Tibial artery (tissue), 4 donors: ENCODE measurements at regions not wholly inside any gene's neighbourhood (a gene's known extent, or its start where the extent isn't known, plus 50 kb on each side); places are given as distances from the start of the nearest gene placed in this dataset.

Source experiments
- DNase-seq, 2 donors: peaks; one replicate each; pipeline ENCODE4 v3.0.0-alpha.2; 2019
- H3K27ac ChIP-seq, 2 donors: fragments of 200-600 bp; sonication (generic) in 1 of 2; 1 replicate in 1 of 2; 2 replicates in 1 of 2; pipeline ENCODE4 v1.5.1; 2018 to 2019; ENCODE audit warnings: mild to moderate bottlenecking in 1 of 2
- H3K27me3 ChIP-seq, 2 donors: fragments of 200-600 bp; sonication (generic) in 1 of 2; one replicate each; pipeline versions ENCODE4 v1.5.1 to v1.6.0; 2016 to 2019
- H3K36me3 ChIP-seq, 3 donors: fragments of 200-600 bp; sonication (generic) in 2 of 3; one replicate each; pipeline ENCODE4 v1.5.1; 2016 to 2019; ENCODE audit warnings: mild to moderate bottlenecking in 2 of 3
- H3K4me1 ChIP-seq, 4 donors: fragments of 200-600 bp; sonication (generic) in 2 of 4; 1 replicate in 3 of 4; 2 replicates in 1 of 4; pipeline ENCODE4 v1.5.1; 2016 to 2019
- H3K4me3 ChIP-seq, 2 donors: fragments of 200-600 bp; sonication (generic) in 1 of 2; 1 replicate in 1 of 2; 2 replicates in 1 of 2; pipeline ENCODE4 v1.5.1; 2018 to 2019; ENCODE audit warnings: mild to moderate bottlenecking in 2 of 2
- H3K9me3 ChIP-seq, 3 donors: fragments of 200-600 bp; sonication (generic) in 1 of 3; one replicate each; pipeline ENCODE4 v1.5.1; 2016 to 2019
- CTCF ChIP-seq, 2 experiments: fragments of 200-600 bp in 1 of 2; fragments of 450-650 bp in 1 of 2; IDR thresholded peaks; one replicate each; pipeline ENCODE4 v1.5.1; 2017 to 2019; ENCODE audit warnings: antibody characterized with exemption in 2 of 2, mild to moderate bottlenecking in 1 of 2, moderate library complexity in 1 of 2
- intact Hi-C: fragments of 100-400 bp; cut with DNase I; formaldehyde crosslinking; loops from one replicate; pipeline ENCODE4 v1.15.0; 2023; ENCODE audit warnings: low total_unique reads

GRCh38 chr2:146652311-146652710 lies 1192.5 kb upstream of the ACVR2A start:
- no peak for DNase-seq
- intact Hi-C loops = no loop called here
- TF ChIP-seq CTCF (IDR thresholded peaks at IDR 0.05) = no peak
- Histone ChIP-seq H3K4me3 (no peak overlapping the region), H3K36me3 (no peaks in the 10 kb centered on the region), H3K4me1 (no peaks in the 10 kb centered on the region), H3K27me3 (no peaks in the 10 kb centered on the region), H3K27ac (no peak overlapping the region), H3K9me3 (peaks cover 0 to 4% (median 0%) of the 10 kb centered on the region in 3 donors)

DNA sequence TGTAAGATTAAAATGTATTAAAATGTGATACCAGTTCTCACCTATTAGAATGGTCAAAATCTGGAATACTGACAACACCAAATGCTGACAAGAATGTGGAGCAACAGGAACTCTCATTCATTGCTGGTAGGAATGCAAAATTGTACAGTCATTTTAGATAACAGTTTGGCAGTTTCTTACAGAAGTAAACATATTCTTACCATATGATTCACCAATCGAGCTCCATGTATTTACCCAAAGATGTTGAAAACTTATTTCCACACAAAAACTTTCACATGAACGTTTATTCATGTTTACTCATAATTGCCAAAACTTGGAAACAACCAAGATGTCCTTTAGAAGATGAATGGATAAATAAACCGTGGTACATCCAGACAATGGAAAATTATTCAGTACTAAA lies 1193.5 kb upstream of the ACVR2A start:
- H3K4me1 ChIP-seq = no peaks in the 10 kb centered on the region
- H3K27me3 ChIP-seq = no peaks in the 10 kb centered on the region
- H3K9me3 ChIP-seq = no peaks in the 10 kb centered on the region
- intact Hi-C loops = no loop called here
- no peak overlapping the region for H3K4me3 ChIP-seq
- no peak for DNase-seq
- no peak overlapping the region for H3K27ac ChIP-seq
- no peak for TF ChIP-seq CTCF (IDR thresholded peaks at IDR 0.05)
- H3K36me3 ChIP-seq = no peaks in the 10 kb centered on the region

- Histone ChIP-seq H3K4me3 (no peak overlapping the region), H3K4me1 (no peaks in the 10 kb centered on the region), H3K36me3 (no peaks in the 10 kb centered on the region), H3K27me3 (no peaks in the 10 kb centered on the region), H3K27ac (no peak overlapping the region), H3K9me3 (no peaks in the 10 kb centered on the region)
- intact Hi-C loops = no loop called here
- DNase-seq = no peak
- TF ChIP-seq CTCF (IDR thresholded peaks at IDR 0.05) = no peak
Observed at GRCh38 chr2:146642066-146642465, 1202.8 kb upstream of the ACVR2A start.

DNA sequence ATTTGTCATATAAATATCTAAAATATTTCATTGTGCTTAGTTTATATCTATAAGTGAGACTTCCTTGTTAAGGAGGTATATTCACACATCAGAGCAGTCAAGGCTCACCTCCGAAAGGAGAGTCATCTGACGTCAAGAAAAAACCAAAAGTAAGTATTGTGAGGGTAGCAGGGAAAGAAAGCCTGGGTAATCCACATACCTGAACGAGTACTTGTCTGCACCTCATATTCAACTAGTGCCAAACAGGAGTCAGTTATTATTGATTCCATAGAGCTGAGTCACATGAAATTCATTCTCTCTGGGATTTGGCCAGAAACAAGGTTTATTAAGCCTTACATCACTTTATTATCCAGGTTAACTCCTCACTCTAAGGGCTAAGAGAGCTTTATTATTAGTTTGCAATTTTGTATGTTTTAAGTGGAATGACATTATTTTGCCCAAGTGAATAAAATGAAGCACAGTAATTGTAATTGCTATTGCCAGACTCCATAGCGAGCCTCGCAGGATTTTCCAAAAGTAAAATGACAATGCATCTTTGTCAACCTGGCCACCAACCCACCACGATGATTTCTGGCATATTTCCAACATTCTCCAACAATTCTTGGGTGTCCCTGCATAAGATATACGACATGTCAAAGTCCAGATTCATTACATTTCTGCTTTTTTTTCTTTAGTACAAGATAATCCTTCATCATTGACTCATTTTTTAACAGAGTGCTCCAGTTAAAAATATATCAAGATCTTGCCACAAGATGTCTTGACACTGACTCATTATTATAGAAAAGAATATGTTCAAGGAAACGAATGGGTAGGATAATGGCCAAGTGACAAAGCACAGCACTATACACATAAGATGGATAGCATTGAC lies 1210.4 kb upstream of the ACVR2A start:
- H3K27ac ChIP-seq = no peak overlapping the region
- no peak overlapping the region for H3K4me3 ChIP-seq
- H3K4me1 ChIP-seq = no peaks in the 10 kb centered on the region
- H3K27me3 ChIP-seq = no peaks in the 10 kb centered on the region
- DNase-seq = no peak
- H3K36me3 ChIP-seq = no peaks in the 10 kb centered on the region
- no peaks in the 10 kb centered on the region for H3K9me3 ChIP-seq
- TF ChIP-seq CTCF (IDR thresholded peaks at IDR 0.05) = no peak
- intact Hi-C loops = no loop called here

DNA sequence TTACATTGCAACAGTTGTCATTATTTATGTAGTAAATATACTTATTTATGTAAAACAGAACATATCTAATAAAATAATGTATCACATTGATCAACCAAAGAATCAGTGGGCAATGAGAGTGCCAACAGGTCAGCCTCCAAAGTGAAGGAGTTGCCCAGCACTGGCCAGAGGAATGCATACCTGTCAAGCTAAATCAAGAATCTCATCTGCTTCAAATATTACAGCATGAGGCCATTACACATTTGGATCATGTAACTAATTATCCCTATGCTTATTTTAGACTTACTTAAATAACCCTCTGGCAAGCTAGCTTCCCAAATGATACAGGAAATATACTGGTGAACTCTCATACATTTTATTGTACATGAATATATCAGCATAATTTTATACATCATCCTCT lies 1211.7 kb upstream of the ACVR2A start:
- intact Hi-C loops = no loop called here
- Histone ChIP-seq H3K27me3 (no peaks in the 10 kb centered on the region), H3K27ac (no peak overlapping the region), H3K4me1 (no peaks in the 10 kb centered on the region), H3K9me3 (no peaks in the 10 kb centered on the region), H3K36me3 (no peaks in the 10 kb centered on the region), H3K4me3 (no peak overlapping the region)
- TF ChIP-seq CTCF (IDR thresholded peaks at IDR 0.05) = no peak
- DNase-seq = no peak
